T47D (cell line): ENCODE measurements at regions not wholly inside any gene's neighbourhood (a gene's known extent, or its start where the extent isn't known, plus 50 kb on each side); places are given as distances from the start of the nearest gene placed in this dataset.

Experiments used
- DNase-seq, 2 experiments: peaks; one replicate each; pipeline versions ENCODE4 v3.0.0 to v3.0.0-alpha.2; 2011 to 2012; ENCODE audit warnings: low read depth in 1 of 2, low spot score in 1 of 2
- JUND ChIP-seq: IDR thresholded peaks from 2 replicates; pipeline ENCODE4 v1.6.1; 2012; ENCODE audit warnings: low read depth
- in situ Hi-C: cut with HindIII; loops from 2 replicates; pipeline ENCODE4 v1.10.0; 2016; ENCODE audit warnings: low sequenced_read_pairs, low pct_unique_long_range_greater_than_20kb

GRCh38 chr7:132072873-132073272 lies 503.4 kb downstream of the PLXNA4 start:
- DNase-seq: no peak
- in situ Hi-C loops: no loop called here

GRCh38 chr7:132072165-132072564 lies 504.1 kb downstream of the PLXNA4 start:
- no peak for DNase-seq
- no peak for TF ChIP-seq JUND
- in situ Hi-C loops: no loop called here

More at GRCh38 chr7:132072873-132073272, 503.4 kb downstream of the PLXNA4 start:
- TF ChIP-seq JUND: no peak

GRCh38 chr7:132069306-132069705 lies 507.0 kb downstream of the PLXNA4 start:
- no peak for DNase-seq
- TF ChIP-seq JUND: no peak
- in situ Hi-C loops: no loop called here

GRCh38 chr7:132066761-132067171 lies 509.5 kb downstream of the PLXNA4 start:
- DNase-seq: no peak
- in situ Hi-C loops: no loop called here
- TF ChIP-seq JUND: no peak

GRCh38 chr7:132065989-132066603 lies 509.7 kb upstream of the PODXL start:
- in situ Hi-C loops: no loop called here
- DNase-seq: no peak
- no peak for TF ChIP-seq JUND

- no peak for TF ChIP-seq JUND
- in situ Hi-C loops: no loop called here
- no peak for DNase-seq
Observed at GRCh38 chr7:132065193-132065988, 509.0 kb upstream of the PODXL start.

GRCh38 chr7:132063800-132064199 lies 507.4 kb upstream of the PODXL start:
- DNase-seq: no peak
- TF ChIP-seq JUND: no peak
- in situ Hi-C loops: no loop called here

GRCh38 chr7:132061937-132062336 lies 505.5 kb upstream of the PODXL start:
- no peak for DNase-seq
- TF ChIP-seq JUND: no peak
- in situ Hi-C loops: no loop called here

GRCh38 chr7:132059141-132059540 lies 502.7 kb upstream of the PODXL start:
- TF ChIP-seq JUND: no peak
- no peak for DNase-seq
- in situ Hi-C loops: no loop called here

GRCh38 chr7:132055336-132056120 lies 499.1 kb upstream of the PODXL start:
- in situ Hi-C loops: no loop called here
- no peak for DNase-seq
- no peak for TF ChIP-seq JUND

- TF ChIP-seq JUND: no peak
- in situ Hi-C loops: no loop called here
- DNase-seq: no peak
Observed at GRCh38 chr7:132053871-132054270, 497.4 kb upstream of the PODXL start.

- no peak for TF ChIP-seq JUND
- in situ Hi-C loops: no loop called here
- no peak for DNase-seq
Observed at GRCh38 chr7:132051311-132051710, 494.9 kb upstream of the PODXL start.
